GM12872 (cell line): ENCODE measurements at regions not wholly inside any gene's neighbourhood (a gene's known extent, or its start where the extent isn't known, plus 50 kb on each side); places are given as distances from the start of the nearest gene placed in this dataset.

Experiments
- CTCF ChIP-seq: IDR thresholded peaks from 3 replicates; pipeline ENCODE4 v1.5.1; 2011; ENCODE audit warnings: low read depth, mild to moderate bottlenecking, low read length, moderate library complexity; ENCODE audit not compliant: insufficient read depth

- no peak for TF ChIP-seq CTCF
Observed at GRCh38 chr1:199851439-199852140, 175.9 kb upstream of the NR5A2 start.

- no peak for TF ChIP-seq CTCF
Observed at GRCh38 chr1:199854686-199855321, 172.7 kb upstream of the NR5A2 start.

- TF ChIP-seq CTCF, result no peak
Observed at GRCh38 chr1:199855580-199855979, 171.9 kb upstream of the NR5A2 start.

- no peak for TF ChIP-seq CTCF
Observed at GRCh38 chr1:199856216-199856780, 171.2 kb upstream of the NR5A2 start.

GRCh38 chr1:199857108-199857507 is 170.4 kb upstream of the NR5A2 start:
- no peak for TF ChIP-seq CTCF

GRCh38 chr1:199857516-199857915 is 170.0 kb upstream of the NR5A2 start:
- TF ChIP-seq CTCF, result no peak

- no peak for TF ChIP-seq CTCF
Observed at GRCh38 chr1:199858171-199858570, 169.3 kb upstream of the NR5A2 start.
